HG02884 (cell line): ENCODE measurements at regions not wholly inside any gene's neighbourhood (a gene's known extent, or its start where the extent isn't known, plus 50 kb on each side); places are given as distances from the start of the nearest gene placed in this dataset.
"Not testable (repeated sequence)": the region's sequence is repeated elsewhere in the genome, so short reads cannot be mapped to it uniquely, and the experiment has no call there.

ENCODE experiments used
- ATAC-seq: cut with Tn5 transposase; IDR thresholded peaks from one replicate; pipeline ENCODE4 v1.9.1; 2021; ENCODE audit warnings: mild to moderate bottlenecking, moderate library complexity; ENCODE audit not compliant: unreplicated experiment

- no peak for ATAC-seq
Observed at GRCh38 chr10:62585211-62585775, 211.1 kb downstream of the ZNF365 start.

GRCh38 chr10:62587011-62587410 is 212.8 kb downstream of the ZNF365 start:
- ATAC-seq = no peak

- no peak for ATAC-seq
Observed at GRCh38 chr10:62588116-62588515, 213.9 kb downstream of the ZNF365 start.

- no peak for ATAC-seq
Observed at GRCh38 chr10:62589689-62590088, 214.8 kb upstream of the ADO start.

- no peak for ATAC-seq
Observed at GRCh38 chr10:62590306-62590705, 214.2 kb upstream of the ADO start.

- peak; percentile 72 for ATAC-seq
Observed at GRCh38 chr10:62594093-62594520, 210.4 kb upstream of the ADO start.

GRCh38 chr10:62597226-62597625 is 207.3 kb upstream of the ADO start:
- no peak for ATAC-seq

GRCh38 chr10:62599161-62599560 is 205.4 kb upstream of the ADO start:
- no peak for ATAC-seq

- not testable (repeated sequence) for ATAC-seq
Observed at GRCh38 chr10:62606551-62606950, 198.0 kb upstream of the ADO start.

GRCh38 chr10:62608189-62608875 is 196.2 kb upstream of the ADO start:
- not testable (repeated sequence) for ATAC-seq

GRCh38 chr10:62610649-62611229 is 193.8 kb upstream of the ADO start:
- peak; percentile 68 for ATAC-seq

GRCh38 chr10:62613424-62613823 is 191.1 kb upstream of the ADO start:
- no peak for ATAC-seq

GRCh38 chr10:62613859-62614258 is 190.7 kb upstream of the ADO start:
- no peak for ATAC-seq

GRCh38 chr10:62614389-62615157 is 189.9 kb upstream of the ADO start:
- peak; percentile 49 for ATAC-seq

- ATAC-seq = no peak
Observed at GRCh38 chr10:62616885-62617590, 187.5 kb upstream of the ADO start.

GRCh38 chr10:62617652-62618051 is 186.9 kb upstream of the ADO start:
- ATAC-seq = no peak

- ATAC-seq = no peak
Observed at GRCh38 chr10:62618054-62618453, 186.5 kb upstream of the ADO start.

GRCh38 chr10:62618576-62619412 is 185.7 kb upstream of the ADO start:
- ATAC-seq = peak; percentile 51

- no peak for ATAC-seq
Observed at GRCh38 chr10:62619413-62619738, 185.1 kb upstream of the ADO start.

GRCh38 chr10:62620491-62620890 is 184.0 kb upstream of the ADO start:
- ATAC-seq = no peak
